ENCODE measurements at regions not wholly inside any gene's neighbourhood (a gene's known extent, or its start where the extent isn't known, plus 50 kb on each side); places are given as distances from the start of the nearest gene placed in this dataset.

GRCh38 chr7:50860598-50860997 lies 77.9 kb upstream of the GRB10 start:
- Histone ChIP-seq H3K27ac (no peak overlapping the region), H3K4me3 (no peak overlapping the region), H3K36me3 (no peaks in the 10 kb centered on the region), H3K27me3 (no peaks in the 10 kb centered on the region), H3K9me3 (no peaks in the 10 kb centered on the region), H3K4me1 (no peaks in the 10 kb centered on the region)
- no peak for DNase-seq
- WGBS, 5 donors = 72 to 86% (median 79%) methylated on average over 2 of the region's 2 CpGs
- TF ChIP-seq POLR2AphosphoS5 (IDR thresholded peaks at IDR 0.05) (no peak), POLR2A (IDR thresholded peaks at IDR 0.05) (no peak), CTCF (IDR thresholded peaks at IDR 0.05) (no peak), EP300 (IDR thresholded peaks at IDR 0.05) (no peak)
- intact Hi-C loops (cut with DNase I; ENCODE audit: low total_unique reads) = no loop called here

- no peaks in the 10 kb centered on the region for H3K36me3 ChIP-seq
- H3K4me3 ChIP-seq = no peak overlapping the region
- TF ChIP-seq CTCF (IDR thresholded peaks at IDR 0.05) (no peak), EP300 (IDR thresholded peaks at IDR 0.05) (no peak), POLR2AphosphoS5 (IDR thresholded peaks at IDR 0.05) (no peak), POLR2A (IDR thresholded peaks at IDR 0.05) (no peak)
- H3K4me1 ChIP-seq = no peaks in the 10 kb centered on the region
- no peaks in the 10 kb centered on the region for H3K9me3 ChIP-seq
- DNase-seq = no peak
- 87 to 95% (median 90%) methylated on average over 5 of the region's 5 CpGs for WGBS, 5 donors
- intact Hi-C loops (cut with DNase I; ENCODE audit: low total_unique reads) = no loop called here
- H3K27ac ChIP-seq = no peak overlapping the region
- H3K27me3 ChIP-seq = no peaks in the 10 kb centered on the region
These were observed 77.5 kb upstream of the GRB10 start for GRCh38 chr7:50860174-50860573.

- no peaks in the 10 kb centered on the region for H3K36me3 ChIP-seq
- no peaks in the 10 kb centered on the region for H3K9me3 ChIP-seq
- no peak overlapping the region for H3K4me3 ChIP-seq
- no peak overlapping the region for H3K27ac ChIP-seq
- no peak for DNase-seq
- H3K27me3 ChIP-seq = no peaks in the 10 kb centered on the region
- TF ChIP-seq EP300 (IDR thresholded peaks at IDR 0.05) = no peak
- no peaks in the 10 kb centered on the region for H3K4me1 ChIP-seq
- intact Hi-C loops (cut with DNase I; ENCODE audit: low total_unique reads) = no loop called here
- WGBS, 5 donors = 90 to 93% (median 92%) methylated on average over 3 to 4 of the region's 4 CpGs
These were observed 76.0 kb upstream of the GRB10 start for GRCh38 chr7:50858528-50859245.

GRCh38 chr7:50857804-50858489 lies 75.3 kb upstream of the GRB10 start:
- H3K4me3 ChIP-seq = no peak overlapping the region
- peak in 1 of 2 donors; percentile 10 for DNase-seq
- intact Hi-C loops (cut with DNase I; ENCODE audit: low total_unique reads) = no loop called here
- no peaks in the 10 kb centered on the region for H3K27me3 ChIP-seq
- H3K9me3 ChIP-seq = no peaks in the 10 kb centered on the region
- 78 to 88% (median 81%) methylated on average over 6 of the region's 6 CpGs for WGBS, 5 donors
- no peak overlapping the region for H3K27ac ChIP-seq
- H3K36me3 ChIP-seq = no peaks in the 10 kb centered on the region
- no peak for TF ChIP-seq POLR2AphosphoS5 (IDR thresholded peaks at IDR 0.05)
- no peak for TF ChIP-seq POLR2A (IDR thresholded peaks at IDR 0.05)
- no peak for TF ChIP-seq CTCF (IDR thresholded peaks at IDR 0.05)
- TF ChIP-seq EP300 (IDR thresholded peaks at IDR 0.05) = no peak
- no peaks in the 10 kb centered on the region for H3K4me1 ChIP-seq

GRCh38 chr7:50856806-50857205 lies 74.1 kb upstream of the GRB10 start:
- H3K36me3 ChIP-seq = no peaks in the 10 kb centered on the region
- TF ChIP-seq CTCF (IDR thresholded peaks at IDR 0.05) = no peak
- no peak for TF ChIP-seq POLR2A (IDR thresholded peaks at IDR 0.05)
- TF ChIP-seq POLR2AphosphoS5 (IDR thresholded peaks at IDR 0.05) = no peak
- no peak for TF ChIP-seq EP300 (IDR thresholded peaks at IDR 0.05)
- DNase-seq = peak in 1 of 2 donors; percentile 11
- H3K27ac ChIP-seq = no peak overlapping the region
- no peaks in the 10 kb centered on the region for H3K9me3 ChIP-seq
- H3K4me3 ChIP-seq = no peak overlapping the region
- H3K27me3 ChIP-seq = no peaks in the 10 kb centered on the region
- 76 to 100% (median 82%) methylated on average over 1 to 5 of the region's 5 CpGs for WGBS, 5 donors
- no peaks in the 10 kb centered on the region for H3K4me1 ChIP-seq
- intact Hi-C loops (cut with DNase I; ENCODE audit: low total_unique reads) = no loop called here

Measured in stomach (tissue), 8 donors.